GM19467 (cell line): ENCODE measurements at regions not wholly inside any gene's neighbourhood (a gene's known extent, or its start where the extent isn't known, plus 50 kb on each side); places are given as distances from the start of the nearest gene placed in this dataset.
"Not testable (repeated sequence)": the region's sequence is repeated elsewhere in the genome, so short reads cannot be mapped to it uniquely, and the experiment has no call there.

Experiments used
- ATAC-seq: cut with Tn5 transposase; IDR thresholded peaks from one replicate; pipeline ENCODE4 v1.9.1; 2021; ENCODE audit warnings: mild to moderate bottlenecking, moderate library complexity; ENCODE audit not compliant: unreplicated experiment

GRCh38 chr10:55929291-55929690 lies 431.8 kb downstream of the ZWINT start:
- ATAC-seq, result no peak

GRCh38 chr10:55899472-55900147 lies 461.4 kb downstream of the ZWINT start:
- not testable (repeated sequence) for ATAC-seq

GRCh38 chr10:55897490-55897921 lies 463.6 kb downstream of the ZWINT start:
- no peak for ATAC-seq

- ATAC-seq, result no peak
Observed at GRCh38 chr10:55892276-55892675, 468.8 kb downstream of the ZWINT start.

- ATAC-seq, result no peak
Observed at GRCh38 chr10:55881588-55881987, 479.5 kb downstream of the ZWINT start.

- ATAC-seq, result no peak
Observed at GRCh38 chr10:55873485-55873884, 487.6 kb downstream of the ZWINT start.

GRCh38 chr10:55870186-55870585 lies 490.9 kb downstream of the ZWINT start:
- ATAC-seq, result no peak

- no peak for ATAC-seq
Observed at GRCh38 chr10:55867848-55868247, 493.2 kb downstream of the ZWINT start.

GRCh38 chr10:55858730-55859129 lies 502.3 kb downstream of the ZWINT start:
- ATAC-seq, result no peak

GRCh38 chr10:55852900-55853299 lies 508.2 kb downstream of the ZWINT start:
- no peak for ATAC-seq

GRCh38 chr10:55837273-55837672 lies 523.8 kb downstream of the ZWINT start:
- ATAC-seq, result no peak

GRCh38 chr10:55822096-55822495 lies 539.0 kb downstream of the ZWINT start:
- no peak for ATAC-seq

GRCh38 chr10:55820478-55820877 lies 540.6 kb downstream of the ZWINT start:
- ATAC-seq, result no peak

- no peak for ATAC-seq
Observed at GRCh38 chr10:55820071-55820470, 541.0 kb downstream of the ZWINT start.

- no peak for ATAC-seq
Observed at GRCh38 chr10:55813451-55814170, 547.4 kb downstream of the ZWINT start.

- ATAC-seq, result no peak
Observed at GRCh38 chr10:55803055-55803454, 558.0 kb downstream of the ZWINT start.

- ATAC-seq, result no peak
Observed at GRCh38 chr10:55801353-55801661, 559.8 kb downstream of the ZWINT start.

- no peak for ATAC-seq
Observed at GRCh38 chr10:55800602-55801352, 560.3 kb downstream of the ZWINT start.

GRCh38 chr10:55793024-55793423 lies 568.0 kb downstream of the ZWINT start:
- ATAC-seq, result no peak

GRCh38 chr10:55790276-55790675 lies 570.8 kb downstream of the ZWINT start:
- not testable (repeated sequence) for ATAC-seq

GRCh38 chr10:55786461-55787050 lies 574.5 kb downstream of the ZWINT start:
- ATAC-seq, result no peak

- ATAC-seq, result no peak
Observed at GRCh38 chr10:55782181-55782580, 578.9 kb downstream of the ZWINT start.
